PC-3 (cell line): ENCODE measurements at regions not wholly inside any gene's neighbourhood (a gene's known extent, or its start where the extent isn't known, plus 50 kb on each side); places are given as distances from the start of the nearest gene placed in this dataset.

ENCODE experiments used
- EZH2 ChIP-seq: fragments of 300-600 bp; sonication (generic); IDR thresholded peaks from one replicate; pipeline ENCODE4 v1.6.1; 2017; ENCODE audit warnings: antibody characterized with exemption, mild to moderate bottlenecking, low read length; ENCODE audit not compliant: unreplicated experiment
- EZH2phosphoT487 ChIP-seq: fragments of 300-600 bp; sonication (generic); IDR thresholded peaks from 2 replicates; pipeline ENCODE4 v1.6.1; 2018; ENCODE audit warnings: mild to moderate bottlenecking, antibody characterized with exemption, low read length, borderline replicate concordance
- TF ChIP-seq, protein P1 (sequence below): fragments of 300-600 bp; sonication (generic); conservative IDR thresholded peaks from 2 replicates; pipeline ENCODE4 v1.5.1; 2017; ENCODE audit warnings: antibody characterized with exemption, low read depth, mild to moderate bottlenecking, low read length

GRCh38 chr4:186392017-186392416, 126.0 kb downstream of the F11 start:
- TF ChIP-seq, protein P1, sequence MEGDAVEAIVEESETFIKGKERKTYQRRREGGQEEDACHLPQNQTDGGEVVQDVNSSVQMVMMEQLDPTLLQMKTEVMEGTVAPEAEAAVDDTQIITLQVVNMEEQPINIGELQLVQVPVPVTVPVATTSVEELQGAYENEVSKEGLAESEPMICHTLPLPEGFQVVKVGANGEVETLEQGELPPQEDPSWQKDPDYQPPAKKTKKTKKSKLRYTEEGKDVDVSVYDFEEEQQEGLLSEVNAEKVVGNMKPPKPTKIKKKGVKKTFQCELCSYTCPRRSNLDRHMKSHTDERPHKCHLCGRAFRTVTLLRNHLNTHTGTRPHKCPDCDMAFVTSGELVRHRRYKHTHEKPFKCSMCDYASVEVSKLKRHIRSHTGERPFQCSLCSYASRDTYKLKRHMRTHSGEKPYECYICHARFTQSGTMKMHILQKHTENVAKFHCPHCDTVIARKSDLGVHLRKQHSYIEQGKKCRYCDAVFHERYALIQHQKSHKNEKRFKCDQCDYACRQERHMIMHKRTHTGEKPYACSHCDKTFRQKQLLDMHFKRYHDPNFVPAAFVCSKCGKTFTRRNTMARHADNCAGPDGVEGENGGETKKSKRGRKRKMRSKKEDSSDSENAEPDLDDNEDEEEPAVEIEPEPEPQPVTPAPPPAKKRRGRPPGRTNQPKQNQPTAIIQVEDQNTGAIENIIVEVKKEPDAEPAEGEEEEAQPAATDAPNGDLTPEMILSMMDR: no peak
- no peak for TF ChIP-seq EZH2
- no peak for TF ChIP-seq EZH2phosphoT487
